Astrocyte of the spinal cord (primary cell): ENCODE measurements at regions not wholly inside any gene's neighbourhood (a gene's known extent, or its start where the extent isn't known, plus 50 kb on each side); places are given as distances from the start of the nearest gene placed in this dataset.
A peak's percentile ranks its signal among the peaks of the same experiment; 100 is the strongest.

ENCODE experiments used
- DNase-seq: peaks from one replicate; pipeline ENCODE4 v3.0.0; 2011; ENCODE audit warnings: low read depth, low spot score
- H3K4me3 ChIP-seq: 2 replicates; pipeline ENCODE4 v1.5.1; 2011; ENCODE audit warnings: low read depth, mild to moderate bottlenecking, low read length, moderate library complexity
- in situ Hi-C: cut with HindIII; loops from 2 replicates; pipeline ENCODE4 v1.10.0; 2017; ENCODE audit warnings: low sequenced_read_pairs
- TF ChIP-seq, protein P1 (sequence below): IDR thresholded peaks from 2 replicates; pipeline ENCODE4 v1.5.1; 2012; ENCODE audit warnings: low read depth, mild to moderate bottlenecking, low read length, inconsistent platforms

DNA sequence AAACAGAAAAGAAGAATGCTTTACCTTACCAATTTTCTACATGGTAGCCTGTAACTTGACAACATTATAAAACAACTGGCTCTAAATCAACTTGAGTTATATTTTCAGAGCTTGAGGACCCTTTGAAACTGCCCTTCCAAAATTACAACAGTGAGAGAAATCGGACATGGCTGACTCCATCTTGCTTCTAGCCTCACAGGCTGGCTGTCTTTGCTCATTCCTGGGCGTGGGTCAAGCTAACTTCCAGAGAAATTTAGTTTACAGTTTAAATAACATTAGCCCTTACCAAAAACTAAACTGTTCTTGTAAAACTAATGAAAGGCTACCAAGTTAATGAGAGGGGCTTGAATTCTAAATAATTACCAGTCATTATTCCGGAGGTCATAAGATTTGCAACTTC is 183.4 kb downstream of the AKR1D1 start:
- in situ Hi-C loops, result no loop called here
- no peak for DNase-seq
- H3K4me3 ChIP-seq, result no peak overlapping the region
- TF ChIP-seq, protein P1, sequence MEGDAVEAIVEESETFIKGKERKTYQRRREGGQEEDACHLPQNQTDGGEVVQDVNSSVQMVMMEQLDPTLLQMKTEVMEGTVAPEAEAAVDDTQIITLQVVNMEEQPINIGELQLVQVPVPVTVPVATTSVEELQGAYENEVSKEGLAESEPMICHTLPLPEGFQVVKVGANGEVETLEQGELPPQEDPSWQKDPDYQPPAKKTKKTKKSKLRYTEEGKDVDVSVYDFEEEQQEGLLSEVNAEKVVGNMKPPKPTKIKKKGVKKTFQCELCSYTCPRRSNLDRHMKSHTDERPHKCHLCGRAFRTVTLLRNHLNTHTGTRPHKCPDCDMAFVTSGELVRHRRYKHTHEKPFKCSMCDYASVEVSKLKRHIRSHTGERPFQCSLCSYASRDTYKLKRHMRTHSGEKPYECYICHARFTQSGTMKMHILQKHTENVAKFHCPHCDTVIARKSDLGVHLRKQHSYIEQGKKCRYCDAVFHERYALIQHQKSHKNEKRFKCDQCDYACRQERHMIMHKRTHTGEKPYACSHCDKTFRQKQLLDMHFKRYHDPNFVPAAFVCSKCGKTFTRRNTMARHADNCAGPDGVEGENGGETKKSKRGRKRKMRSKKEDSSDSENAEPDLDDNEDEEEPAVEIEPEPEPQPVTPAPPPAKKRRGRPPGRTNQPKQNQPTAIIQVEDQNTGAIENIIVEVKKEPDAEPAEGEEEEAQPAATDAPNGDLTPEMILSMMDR, result no peak

DNA sequence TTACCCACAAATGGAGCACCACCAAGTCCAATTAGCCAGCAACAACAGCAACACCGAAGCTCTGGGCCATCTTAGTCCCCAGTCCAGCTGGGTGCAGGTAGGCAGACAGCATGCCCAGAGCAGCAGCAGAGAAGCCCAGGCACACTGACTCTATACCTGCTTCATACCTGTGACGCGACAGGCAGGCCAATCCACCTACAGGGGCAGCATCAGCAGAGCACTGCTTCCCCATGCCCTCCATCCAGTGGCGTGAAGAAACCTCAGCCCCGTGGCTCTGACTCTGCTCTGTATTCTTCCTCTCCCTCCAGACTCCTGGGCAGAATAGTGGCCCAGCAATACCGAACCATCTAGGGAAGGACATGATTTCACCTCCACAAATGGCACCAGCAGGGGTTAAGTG is 191.7 kb downstream of the AKR1D1 start:
- in situ Hi-C loops, result no loop called here
- no peak for DNase-seq
- TF ChIP-seq, protein P1, result no peak
- no peak overlapping the region for H3K4me3 ChIP-seq

DNA sequence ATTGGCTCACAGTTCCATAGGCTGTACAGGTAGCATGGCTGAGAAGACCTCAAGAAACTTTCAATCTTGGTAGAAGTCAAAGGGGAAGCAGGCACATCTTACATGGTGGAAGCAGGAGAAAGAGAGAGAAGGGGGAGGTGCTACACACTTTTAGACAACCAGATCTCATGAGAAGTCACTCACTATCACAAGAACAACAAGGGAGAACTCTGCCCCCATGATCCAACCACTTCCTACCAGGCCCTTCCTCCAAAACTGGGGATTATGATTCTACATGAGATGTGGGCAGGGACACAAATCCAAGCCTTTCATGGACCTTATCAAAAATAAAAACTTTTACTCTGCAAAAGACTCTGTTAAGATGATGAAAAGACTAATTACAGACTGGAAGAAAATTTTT is 183.2 kb upstream of the TRIM24 start:
- TF ChIP-seq, protein P1, result no peak
- no peak for DNase-seq
- no peak overlapping the region for H3K4me3 ChIP-seq
- in situ Hi-C loops, result no loop called here

DNA sequence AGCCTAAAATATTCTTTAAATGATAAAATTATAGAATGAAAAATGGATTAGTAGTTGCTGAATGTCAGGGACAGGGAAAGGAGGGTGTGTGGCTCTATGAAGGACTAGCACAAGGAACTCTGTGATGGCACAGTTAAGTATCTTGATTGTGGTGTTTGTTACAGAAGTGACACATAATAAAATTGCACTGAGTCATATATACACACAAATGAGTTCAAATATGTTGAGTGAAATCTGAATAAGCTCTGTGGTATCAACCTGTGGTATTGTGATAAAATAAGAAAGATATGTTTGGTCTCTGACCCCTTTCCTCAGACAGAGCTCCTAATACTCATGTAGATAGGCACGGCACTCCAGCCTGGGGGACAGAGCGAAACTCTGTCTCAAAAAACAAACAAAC is 181.5 kb upstream of the TRIM24 start:
- in situ Hi-C loops, result no loop called here
- TF ChIP-seq, protein P1, result no peak
- no peak for DNase-seq
- no peak overlapping the region for H3K4me3 ChIP-seq

DNA sequence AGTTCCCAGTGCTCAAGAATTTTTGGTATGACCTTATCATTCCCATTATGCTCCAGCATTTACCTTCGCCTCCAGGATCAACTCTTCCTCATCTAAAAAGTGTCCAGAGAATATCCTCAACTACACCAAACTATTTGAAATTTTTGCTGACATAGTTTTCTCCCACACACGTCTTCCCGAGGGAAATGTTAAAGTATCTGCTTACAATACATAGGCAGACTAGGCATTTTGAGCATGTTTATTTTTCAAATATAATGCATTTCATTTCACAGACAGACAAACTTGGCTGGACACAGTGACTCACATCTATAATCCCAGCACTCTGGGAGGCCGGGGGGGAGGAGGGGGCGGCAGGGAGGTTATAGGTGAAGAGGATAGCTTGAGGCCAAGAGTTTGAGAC is 177.1 kb upstream of the TRIM24 start:
- in situ Hi-C loops, result no loop called here
- peak; percentile 54 for DNase-seq
- TF ChIP-seq, protein P1, result no peak
- H3K4me3 ChIP-seq, result no peak overlapping the region

DNA sequence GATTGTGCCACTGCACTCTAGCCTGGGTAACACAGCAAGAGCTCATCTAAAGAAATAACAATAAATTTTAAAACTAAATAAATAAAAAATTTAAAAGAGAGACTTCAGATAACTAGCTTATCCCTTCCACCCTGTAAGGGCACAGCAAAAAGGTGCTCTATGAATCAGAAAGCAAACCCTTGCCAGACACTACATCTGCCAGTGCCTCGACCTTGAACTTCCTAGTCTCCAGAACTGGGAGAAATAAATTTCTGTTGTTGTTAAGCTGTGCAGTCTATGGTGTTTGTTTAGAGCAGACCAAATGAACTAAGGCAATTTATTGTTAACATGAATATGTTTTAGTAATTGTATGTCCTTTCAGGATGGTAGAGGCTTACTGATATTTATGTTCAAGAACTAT is 174.9 kb upstream of the TRIM24 start:
- H3K4me3 ChIP-seq, result no peak overlapping the region
- TF ChIP-seq, protein P1, result no peak
- in situ Hi-C loops, result no loop called here
- no peak for DNase-seq

DNA sequence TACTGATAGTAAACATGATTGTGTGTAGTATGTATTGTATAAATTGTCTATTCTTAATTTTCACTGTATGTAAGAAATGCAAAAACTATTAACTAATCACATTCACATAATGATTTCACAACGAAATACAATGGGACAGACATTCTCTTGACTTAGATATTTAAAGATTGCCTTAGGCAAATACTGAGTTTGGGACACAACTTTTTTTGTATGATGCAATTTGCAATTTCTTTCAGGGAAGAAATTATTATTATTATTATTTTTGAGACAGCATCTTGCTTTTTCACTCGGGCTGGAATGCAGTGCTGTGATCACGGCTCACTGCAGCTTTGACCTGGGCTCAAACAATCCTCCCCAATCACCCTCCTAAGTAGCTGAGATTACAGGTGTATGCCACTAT is 173.2 kb upstream of the TRIM24 start:
- no peak for DNase-seq
- H3K4me3 ChIP-seq, result no peak overlapping the region
- TF ChIP-seq, protein P1, result no peak
- in situ Hi-C loops, result no loop called here
